T47D (cell line): ENCODE measurements at regions not wholly inside any gene's neighbourhood (a gene's known extent, or its start where the extent isn't known, plus 50 kb on each side); places are given as distances from the start of the nearest gene placed in this dataset.

Experiments
- DNase-seq, 2 experiments: peaks; one replicate each; pipeline versions ENCODE4 v3.0.0 to v3.0.0-alpha.2; 2011 to 2012; ENCODE audit warnings: low read depth in 1 of 2, low spot score in 1 of 2
- JUND ChIP-seq: IDR thresholded peaks from 2 replicates; pipeline ENCODE4 v1.6.1; 2012; ENCODE audit warnings: low read depth
- in situ Hi-C: cut with HindIII; loops from 2 replicates; pipeline ENCODE4 v1.10.0; 2016; ENCODE audit warnings: low sequenced_read_pairs, low pct_unique_long_range_greater_than_20kb

GRCh38 chr2:199606193-199606780 is 148.5 kb upstream of the SATB2 start:
- TF ChIP-seq JUND: no peak
- in situ Hi-C loops: no loop called here
- no peak for DNase-seq

DNA sequence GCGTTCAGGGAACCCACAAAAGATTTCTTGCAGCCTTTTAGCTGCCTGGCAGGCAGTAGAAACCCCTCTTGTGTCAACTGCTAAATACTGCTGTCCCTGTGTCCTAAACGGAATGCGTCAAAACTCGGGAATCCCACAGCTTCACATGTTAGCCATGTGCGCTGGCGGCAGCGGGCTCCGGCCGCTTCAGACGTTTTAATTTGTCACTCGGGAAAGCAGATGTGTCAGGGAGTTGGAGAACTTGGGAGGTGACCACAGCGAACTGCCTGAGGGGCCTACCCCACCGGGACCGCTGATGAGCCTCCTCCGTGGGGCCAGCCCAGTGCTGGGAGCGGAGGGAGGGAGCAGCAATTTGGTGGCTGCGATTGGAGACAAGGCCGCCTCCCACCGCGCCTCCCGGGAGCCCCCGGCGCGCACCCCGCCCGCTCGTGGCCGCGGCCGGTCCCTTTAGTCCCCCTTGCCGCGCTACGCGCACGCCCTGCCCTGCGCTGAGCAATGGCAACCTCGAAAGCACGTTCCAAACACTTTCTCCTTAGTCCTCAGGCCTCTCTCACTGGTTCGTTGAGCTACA is 146.1 kb upstream of the SATB2 start:
- TF ChIP-seq JUND: no peak
- in situ Hi-C loops: no loop called here
- DNase-seq: no peak

GRCh38 chr2:199602896-199603717 is 145.4 kb upstream of the SATB2 start:
- no peak for TF ChIP-seq JUND
- in situ Hi-C loops: no loop called here
- DNase-seq: no peak

- no peak for TF ChIP-seq JUND
- in situ Hi-C loops: no loop called here
- DNase-seq: peak; percentile 38 to 66
Observed at GRCh38 chr2:199602271-199602895, 144.6 kb upstream of the SATB2 start.

DNA sequence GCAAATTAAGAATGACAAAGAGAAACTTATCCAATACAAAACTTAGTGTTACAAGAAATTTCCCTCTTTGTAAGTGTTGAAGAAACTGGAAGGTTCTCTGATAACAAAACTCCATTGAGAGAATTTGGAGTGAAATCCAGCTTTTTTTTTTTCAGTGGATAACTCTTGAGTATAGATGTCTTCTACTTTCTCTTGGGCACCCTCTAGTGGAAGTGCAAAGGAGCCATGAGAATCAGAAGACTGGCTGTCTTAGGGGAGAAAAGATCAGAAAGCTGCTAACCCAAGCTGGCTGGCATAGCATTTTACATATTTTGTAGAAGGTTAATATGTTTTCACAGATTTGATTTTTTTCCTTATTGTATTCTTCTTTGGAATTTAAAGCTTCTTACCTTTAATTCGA is 138.8 kb upstream of the SATB2 start:
- in situ Hi-C loops: no loop called here
- DNase-seq: peak in 1 of 2 experiments; percentile 54
- no peak for TF ChIP-seq JUND

DNA sequence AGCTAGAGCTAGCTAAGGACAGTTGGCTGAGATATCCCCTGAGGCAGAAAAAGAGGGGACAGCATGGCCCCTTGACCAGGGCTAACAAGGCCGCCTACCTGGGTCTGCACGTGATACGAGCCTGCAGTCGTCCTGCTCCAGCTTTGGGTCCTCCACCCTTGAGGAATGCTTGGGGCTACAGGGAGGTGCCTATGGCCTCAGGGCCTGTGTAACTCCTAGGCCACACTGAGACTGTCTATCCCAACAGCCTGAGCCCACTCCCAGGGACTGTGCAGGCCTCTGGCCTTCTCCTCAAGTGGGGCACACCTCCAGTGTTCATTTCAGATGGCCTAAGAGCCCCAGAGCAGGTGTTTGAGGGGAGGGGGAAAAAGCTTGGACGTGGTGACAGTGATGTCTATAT is 136.7 kb upstream of the SATB2 start:
- in situ Hi-C loops: no loop called here
- no peak for DNase-seq
- no peak for TF ChIP-seq JUND

DNA sequence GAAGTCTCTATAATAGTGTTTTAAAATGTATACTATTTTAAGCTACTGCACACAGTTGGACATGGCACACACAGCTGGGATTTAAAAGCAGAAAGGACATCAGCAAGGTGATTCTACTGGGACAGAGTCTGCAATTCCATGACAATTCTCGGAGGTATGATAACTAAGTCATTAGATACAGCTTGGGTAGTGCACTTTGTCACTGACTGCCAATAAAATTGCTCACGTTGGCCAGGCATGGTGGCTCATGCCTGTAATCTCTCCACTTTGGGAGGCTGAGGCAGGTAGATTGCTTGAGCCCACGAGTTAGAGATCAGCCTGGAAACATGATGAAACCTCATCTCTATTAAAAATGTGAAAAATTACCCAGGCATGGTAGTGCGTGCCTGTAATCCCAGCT is 134.1 kb upstream of the SATB2 start:
- DNase-seq: no peak
- in situ Hi-C loops: no loop called here
- TF ChIP-seq JUND: no peak

- in situ Hi-C loops: no loop called here
- TF ChIP-seq JUND: no peak
- no peak for DNase-seq
Observed at GRCh38 chr2:199590321-199591203, 132.8 kb upstream of the SATB2 start.

- TF ChIP-seq JUND: no peak
- in situ Hi-C loops: no loop called here
- DNase-seq: no peak
Observed at GRCh38 chr2:199589306-199589705, 131.6 kb upstream of the SATB2 start.

DNA sequence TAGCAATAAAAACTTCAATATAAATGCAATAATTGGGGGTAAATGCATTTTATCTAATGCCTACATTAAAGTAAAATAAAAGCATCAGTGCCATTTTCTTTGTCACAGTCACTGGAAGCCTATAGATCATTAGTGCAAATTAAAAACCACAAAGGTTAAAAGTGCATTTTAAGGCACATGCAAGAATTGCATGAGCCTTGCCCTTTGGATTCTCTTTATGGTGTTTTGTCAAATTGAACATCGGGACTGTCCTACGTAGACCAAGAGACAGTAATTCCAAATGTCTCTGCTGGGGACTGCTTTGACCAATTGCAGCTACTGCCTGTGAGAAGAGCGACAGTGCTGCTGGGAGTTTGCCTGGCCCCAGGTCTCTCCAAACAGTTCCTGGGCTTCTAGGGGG is 130.3 kb upstream of the SATB2 start:
- in situ Hi-C loops: no loop called here
- no peak for TF ChIP-seq JUND
- no peak for DNase-seq

GRCh38 chr2:199586646-199587045 is 128.9 kb upstream of the SATB2 start:
- in situ Hi-C loops: no loop called here
- no peak for TF ChIP-seq JUND
- DNase-seq: no peak

DNA sequence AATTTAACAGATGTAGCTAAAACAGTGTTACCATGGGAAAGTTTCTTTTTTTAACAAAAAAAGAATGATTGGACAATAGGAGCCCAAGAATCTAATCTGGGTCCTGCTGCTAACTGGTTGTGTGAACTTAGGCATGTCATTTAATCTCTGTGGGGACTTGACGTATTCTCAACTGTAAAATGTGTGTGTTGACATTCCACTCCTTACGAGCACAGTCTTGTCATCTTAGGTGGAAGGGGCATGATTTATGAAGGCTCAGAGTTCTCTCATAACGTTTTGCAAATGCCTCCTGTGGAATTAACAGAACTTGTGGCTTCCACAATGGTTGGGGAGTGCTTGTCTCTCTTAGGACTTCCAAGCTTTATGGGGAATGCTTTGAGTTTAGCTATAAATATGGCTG is 125.9 kb upstream of the SATB2 start:
- no peak for TF ChIP-seq JUND
- in situ Hi-C loops: no loop called here
- DNase-seq: no peak

GRCh38 chr2:199581935-199582360 is 124.2 kb upstream of the SATB2 start:
- no peak for DNase-seq
- TF ChIP-seq JUND: no peak
- in situ Hi-C loops: no loop called here
